ENCODE measurements at regions not wholly inside any gene's neighbourhood (a gene's known extent, or its start where the extent isn't known, plus 50 kb on each side); places are given as distances from the start of the nearest gene placed in this dataset.

DNA sequence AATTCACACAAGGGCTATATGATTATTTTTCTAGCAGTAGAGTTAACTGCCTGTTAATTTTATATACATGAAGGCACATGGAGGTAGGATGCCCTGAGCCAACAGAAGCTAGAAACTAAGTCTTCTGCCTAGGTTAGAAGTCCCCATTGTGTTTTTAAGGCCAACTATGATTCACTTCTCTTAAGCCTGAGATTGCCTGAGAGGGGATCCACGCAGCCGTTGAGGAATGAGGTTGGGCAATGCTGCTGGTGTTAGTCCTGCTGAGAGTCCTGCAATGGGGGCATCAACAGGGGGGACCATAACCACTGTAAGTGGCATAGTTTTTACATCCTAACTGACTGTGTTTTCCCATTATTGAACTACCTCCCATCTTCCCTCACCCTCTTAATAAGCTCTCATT, 60.1 kb upstream of the PFN2 start:
- TF ChIP-seq PPARD (CRISPR knock-in tag; IDR thresholded peaks at IDR 0.05) (no peak), ZNF253 (CRISPR knock-in tag; conservative IDR thresholded peaks at IDR 0.05) (no peak), ZNF445 (CRISPR knock-in tag; IDR thresholded peaks at IDR 0.05; ENCODE audit: low read depth) (no peak), ZC3H8 (IDR thresholded peaks at IDR 0.05) (no peak), OTX1 (CRISPR knock-in tag; IDR thresholded peaks at IDR 0.05) (no peak), CHD4 (IDR thresholded peaks at IDR 0.05; ENCODE audit: insufficient read depth, insufficient replicate concordance, low read depth, low read length, poor library complexity, severe bottlenecking) (no peak), KDM5B (IDR thresholded peaks at IDR 0.05; ENCODE audit: insufficient replicate concordance, low read depth, low read length) (no peak), HDAC3 (IDR thresholded peaks at IDR 0.05; ENCODE audit: borderline replicate concordance, partially characterized antibody) (no peak), NFATC3 (IDR thresholded peaks at IDR 0.05) (no peak), RBM34 (IDR thresholded peaks at IDR 0.05; ENCODE audit: borderline replicate concordance, insufficient read depth, low read length) (no peak), XRCC5 (IDR thresholded peaks at IDR 0.05; ENCODE audit: low read depth, low read length) (no peak)
- TF ChIP-seq, protein P1, sequence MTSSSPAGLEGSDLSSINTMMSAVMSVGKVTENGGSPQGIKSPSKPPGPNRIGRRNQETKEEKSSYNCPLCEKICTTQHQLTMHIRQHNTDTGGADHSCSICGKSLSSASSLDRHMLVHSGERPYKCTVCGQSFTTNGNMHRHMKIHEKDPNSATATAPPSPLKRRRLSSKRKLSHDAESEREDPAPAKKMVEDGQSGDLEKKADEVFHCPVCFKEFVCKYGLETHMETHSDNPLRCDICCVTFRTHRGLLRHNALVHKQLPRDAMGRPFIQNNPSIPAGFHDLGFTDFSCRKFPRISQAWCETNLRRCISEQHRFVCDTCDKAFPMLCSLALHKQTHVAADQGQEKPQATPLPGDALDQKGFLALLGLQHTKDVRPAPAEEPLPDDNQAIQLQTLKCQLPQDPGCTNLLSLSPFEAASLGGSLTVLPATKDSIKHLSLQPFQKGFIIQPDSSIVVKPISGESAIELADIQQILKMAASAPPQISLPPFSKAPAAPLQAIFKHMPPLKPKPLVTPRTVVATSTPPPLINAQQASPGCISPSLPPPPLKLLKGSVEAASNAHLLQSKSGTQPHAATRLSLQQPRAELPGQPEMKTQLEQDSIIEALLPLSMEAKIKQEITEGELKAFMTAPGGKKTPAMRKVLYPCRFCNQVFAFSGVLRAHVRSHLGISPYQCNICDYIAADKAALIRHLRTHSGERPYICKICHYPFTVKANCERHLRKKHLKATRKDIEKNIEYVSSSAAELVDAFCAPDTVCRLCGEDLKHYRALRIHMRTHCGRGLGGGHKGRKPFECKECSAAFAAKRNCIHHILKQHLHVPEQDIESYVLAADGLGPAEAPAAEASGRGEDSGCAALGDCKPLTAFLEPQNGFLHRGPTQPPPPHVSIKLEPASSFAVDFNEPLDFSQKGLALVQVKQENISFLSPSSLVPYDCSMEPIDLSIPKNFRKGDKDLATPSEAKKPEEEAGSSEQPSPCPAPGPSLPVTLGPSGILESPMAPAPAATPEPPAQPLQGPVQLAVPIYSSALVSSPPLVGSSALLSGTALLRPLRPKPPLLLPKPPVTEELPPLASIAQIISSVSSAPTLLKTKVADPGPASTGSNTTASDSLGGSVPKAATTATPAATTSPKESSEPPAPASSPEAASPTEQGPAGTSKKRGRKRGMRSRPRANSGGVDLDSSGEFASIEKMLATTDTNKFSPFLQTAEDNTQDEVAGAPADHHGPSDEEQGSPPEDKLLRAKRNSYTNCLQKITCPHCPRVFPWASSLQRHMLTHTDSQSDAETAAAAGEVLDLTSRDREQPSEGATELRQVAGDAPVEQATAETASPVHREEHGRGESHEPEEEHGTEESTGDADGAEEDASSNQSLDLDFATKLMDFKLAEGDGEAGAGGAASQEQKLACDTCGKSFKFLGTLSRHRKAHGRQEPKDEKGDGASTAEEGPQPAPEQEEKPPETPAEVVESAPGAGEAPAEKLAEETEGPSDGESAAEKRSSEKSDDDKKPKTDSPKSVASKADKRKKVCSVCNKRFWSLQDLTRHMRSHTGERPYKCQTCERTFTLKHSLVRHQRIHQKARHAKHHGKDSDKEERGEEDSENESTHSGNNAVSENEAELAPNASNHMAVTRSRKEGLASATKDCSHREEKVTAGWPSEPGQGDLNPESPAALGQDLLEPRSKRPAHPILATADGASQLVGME (CRISPR knock-in tag; IDR thresholded peaks at IDR 0.05): no peak
- TF ChIP-seq, protein P2, sequence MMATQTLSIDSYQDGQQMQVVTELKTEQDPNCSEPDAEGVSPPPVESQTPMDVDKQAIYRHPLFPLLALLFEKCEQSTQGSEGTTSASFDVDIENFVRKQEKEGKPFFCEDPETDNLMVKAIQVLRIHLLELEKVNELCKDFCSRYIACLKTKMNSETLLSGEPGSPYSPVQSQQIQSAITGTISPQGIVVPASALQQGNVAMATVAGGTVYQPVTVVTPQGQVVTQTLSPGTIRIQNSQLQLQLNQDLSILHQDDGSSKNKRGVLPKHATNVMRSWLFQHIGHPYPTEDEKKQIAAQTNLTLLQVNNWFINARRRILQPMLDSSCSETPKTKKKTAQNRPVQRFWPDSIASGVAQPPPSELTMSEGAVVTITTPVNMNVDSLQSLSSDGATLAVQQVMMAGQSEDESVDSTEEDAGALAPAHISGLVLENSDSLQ (IDR thresholded peaks at IDR 0.05): no peak
- ChIA-PET POLR2A (no interaction called here), CTCF (ENCODE audit: low intra/inter-chr PET ratio) (no interaction called here)
- Histone ChIP-seq H3K79me2 (ENCODE audit: control insufficient read depth, insufficient read depth, low read length) (no peaks in the 10 kb centered on the region), H3K9me1 (ENCODE audit: control insufficient read depth, insufficient read depth, low read length) (no peaks in the 10 kb centered on the region), H3K9me3 (replicated peaks; ENCODE audit: control insufficient read depth, insufficient read depth, low read depth, low read length) (no peaks in the 10 kb centered on the region), H3K36me3 (ENCODE audit: control insufficient read depth, insufficient read depth, low read length) (no peaks in the 10 kb centered on the region), H3K4me2 (ENCODE audit: insufficient read depth, low read length) (no peak overlapping the region), H2AFZ (ENCODE audit: low read depth, low read length) (no peak overlapping the region), H3K9ac (ENCODE audit: insufficient read depth in 1 of 2, low read depth in 2 of 2, low read length in 2 of 2) (no peak overlapping the region), H4K20me1 (replicated peaks; ENCODE audit: control insufficient read depth, insufficient read depth, low read length) (no peaks in the 10 kb centered on the region), H3K4me3 (no peak overlapping the region), H3K4me1 (replicated peaks in 1 of 2; ENCODE audit: control insufficient read depth in 2 of 2, insufficient read depth in 2 of 2, low read length in 2 of 2) (no peaks in the 10 kb centered on the region), H3K27ac (ENCODE audit: extremely low read depth, low read depth, low read length) (no peak overlapping the region), H3K27me3 (ENCODE audit: control insufficient read depth in 2 of 2, insufficient read depth in 2 of 2, low read length in 2 of 2) (peaks cover 2 to 5% of the 10 kb centered on the region in 2 experiments; a peak in 3 of 5 replicates)
- intact Hi-C loops (cut with micrococcal nuclease) (no loop called here), in situ Hi-C loops (cut with MboI) (no loop called here)
- WGBS (ENCODE audit: insufficient coverage, low coverage, missing lambda C conversion rate): 9% methylated on average over 2 of the region's 2 CpGs
- BruUV-seq (replicated peaks): no TSS peak
- FAIRE-seq: no peak
- no peak for ATAC-seq
- no peak for DNase-seq (ENCODE audit: extremely low read depth in 1 of 4, low spot score in 3 of 4)
